GM12872 (cell line): ENCODE measurements at regions not wholly inside any gene's neighbourhood (a gene's known extent, or its start where the extent isn't known, plus 50 kb on each side); places are given as distances from the start of the nearest gene placed in this dataset.

ENCODE experiments used
- TF ChIP-seq, protein P1 (sequence below): IDR thresholded peaks from 3 replicates; pipeline ENCODE4 v1.5.1; 2011; ENCODE audit warnings: low read depth, mild to moderate bottlenecking, low read length, moderate library complexity; ENCODE audit not compliant: insufficient read depth

- TF ChIP-seq, protein P1, sequence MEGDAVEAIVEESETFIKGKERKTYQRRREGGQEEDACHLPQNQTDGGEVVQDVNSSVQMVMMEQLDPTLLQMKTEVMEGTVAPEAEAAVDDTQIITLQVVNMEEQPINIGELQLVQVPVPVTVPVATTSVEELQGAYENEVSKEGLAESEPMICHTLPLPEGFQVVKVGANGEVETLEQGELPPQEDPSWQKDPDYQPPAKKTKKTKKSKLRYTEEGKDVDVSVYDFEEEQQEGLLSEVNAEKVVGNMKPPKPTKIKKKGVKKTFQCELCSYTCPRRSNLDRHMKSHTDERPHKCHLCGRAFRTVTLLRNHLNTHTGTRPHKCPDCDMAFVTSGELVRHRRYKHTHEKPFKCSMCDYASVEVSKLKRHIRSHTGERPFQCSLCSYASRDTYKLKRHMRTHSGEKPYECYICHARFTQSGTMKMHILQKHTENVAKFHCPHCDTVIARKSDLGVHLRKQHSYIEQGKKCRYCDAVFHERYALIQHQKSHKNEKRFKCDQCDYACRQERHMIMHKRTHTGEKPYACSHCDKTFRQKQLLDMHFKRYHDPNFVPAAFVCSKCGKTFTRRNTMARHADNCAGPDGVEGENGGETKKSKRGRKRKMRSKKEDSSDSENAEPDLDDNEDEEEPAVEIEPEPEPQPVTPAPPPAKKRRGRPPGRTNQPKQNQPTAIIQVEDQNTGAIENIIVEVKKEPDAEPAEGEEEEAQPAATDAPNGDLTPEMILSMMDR, result no peak
Measured at GRCh38 chr3:104908761-104909160, 457.9 kb upstream of the ALCAM start.

- TF ChIP-seq, protein P1, result no peak
Measured at GRCh38 chr3:104909198-104909597, 457.5 kb upstream of the ALCAM start.

GRCh38 chr3:104909721-104910120 lies 457.0 kb upstream of the ALCAM start:
- TF ChIP-seq, protein P1, result no peak

DNA sequence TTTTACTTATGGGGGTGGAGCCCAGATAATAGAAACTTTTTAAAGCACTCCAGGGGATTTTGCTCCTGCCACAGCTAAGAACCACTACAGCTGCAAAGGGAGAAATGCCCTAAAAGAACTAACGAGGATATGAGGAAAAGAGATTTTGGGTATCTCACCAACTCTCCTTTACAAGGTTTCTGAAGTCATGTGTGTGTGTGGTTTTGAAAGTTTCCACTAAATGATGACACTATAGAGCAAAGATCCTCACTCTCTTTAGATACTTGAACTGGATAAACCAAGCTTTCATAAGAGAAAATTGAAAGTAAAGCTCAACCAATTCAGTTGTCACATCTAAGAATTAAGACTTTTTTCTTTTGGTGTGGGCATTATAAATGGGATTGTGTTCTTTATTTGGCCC lies 455.3 kb upstream of the ALCAM start:
- TF ChIP-seq, protein P1, result no peak

DNA sequence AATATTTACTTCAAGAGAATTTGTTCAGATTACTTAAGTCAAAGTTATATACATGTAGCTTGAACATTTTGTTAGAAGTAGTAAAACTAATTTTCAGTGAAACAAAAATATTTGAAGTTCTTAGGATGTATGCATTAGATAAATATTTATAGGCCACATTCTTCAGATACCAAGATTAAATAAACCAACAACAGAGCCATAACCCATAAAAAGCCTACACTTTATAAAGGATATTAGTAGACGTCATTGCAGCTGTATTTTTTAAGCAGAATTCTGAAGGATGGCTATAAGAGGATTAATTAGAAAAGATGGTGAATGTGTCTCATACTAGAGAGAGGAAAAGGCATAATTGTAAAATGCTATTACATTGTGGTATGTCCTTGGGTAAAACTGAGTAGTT lies 449.7 kb upstream of the ALCAM start:
- TF ChIP-seq, protein P1, result no peak

- TF ChIP-seq, protein P1, result no peak
Measured at GRCh38 chr3:104920512-104920911, 446.2 kb upstream of the ALCAM start.

GRCh38 chr3:104933972-104934371 lies 432.7 kb upstream of the ALCAM start:
- TF ChIP-seq, protein P1, result no peak

DNA sequence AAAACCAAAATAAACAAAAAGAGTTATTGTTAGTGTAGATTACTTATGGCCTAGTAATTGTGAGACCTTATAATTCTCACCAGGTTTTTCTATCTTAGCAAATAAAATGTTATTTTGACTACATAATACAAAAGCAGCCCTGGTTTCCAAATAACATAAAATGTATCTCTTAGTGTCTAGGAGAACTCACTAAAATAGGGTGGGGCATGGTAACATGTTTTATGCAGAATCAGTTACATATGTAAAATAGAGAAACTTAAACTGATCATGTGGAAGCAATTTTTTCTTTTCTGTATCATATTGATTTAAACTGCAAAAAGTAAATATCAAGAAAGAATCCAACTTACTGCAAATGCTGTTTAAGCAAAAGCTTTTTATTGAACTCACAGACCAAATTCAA lies 431.1 kb upstream of the ALCAM start:
- TF ChIP-seq, protein P1, result no peak
